Activated T-helper 2 cell treated with anti-CD3 and anti-CD28 coated beads, Interferon-gamma antibody, Interleukin-2, Interleukin-4, amounts not matched to agents 10 μg/mL and 5 μg/mL and 100 μg/mL, durations not matched to agents 14 hours and 24 hours and 36 hours (primary cell): ENCODE measurements at regions not wholly inside any gene's neighbourhood (a gene's known extent, or its start where the extent isn't known, plus 50 kb on each side); places are given as distances from the start of the nearest gene placed in this dataset.

Experiments used
- DNase-seq: peaks from one replicate; pipeline ENCODE4 v3.0.0; 2021; ENCODE audit warnings: low spot score
- H3K27ac Mint-ChIP-seq: one replicate; pipeline ENCODE4 v1.8.0; 2021; ENCODE audit warnings: mixed read lengths
- H3K27me3 Mint-ChIP-seq: one replicate; pipeline ENCODE4 v1.8.0; 2021; ENCODE audit warnings: low read depth, mixed read lengths
- H3K36me3 Mint-ChIP-seq: one replicate; pipeline ENCODE4 v1.8.0; 2021; ENCODE audit warnings: low read depth, mixed read lengths
- H3K4me1 Mint-ChIP-seq: one replicate; pipeline ENCODE4 v1.8.0; 2021; ENCODE audit warnings: low read depth, mixed read lengths
- H3K4me3 Mint-ChIP-seq: one replicate; pipeline ENCODE4 v1.8.0; 2021; ENCODE audit warnings: low read depth, mild to moderate bottlenecking, moderate library complexity, mixed read lengths
- H3K9me3 Mint-ChIP-seq: one replicate; pipeline ENCODE4 v1.8.0; 2021; ENCODE audit warnings: mixed read lengths
- intact Hi-C: fragments of 100-400 bp; cut with micrococcal nuclease; formaldehyde crosslinking; loops from one replicate; pipeline ENCODE4 v1.15.1; 2023

DNA sequence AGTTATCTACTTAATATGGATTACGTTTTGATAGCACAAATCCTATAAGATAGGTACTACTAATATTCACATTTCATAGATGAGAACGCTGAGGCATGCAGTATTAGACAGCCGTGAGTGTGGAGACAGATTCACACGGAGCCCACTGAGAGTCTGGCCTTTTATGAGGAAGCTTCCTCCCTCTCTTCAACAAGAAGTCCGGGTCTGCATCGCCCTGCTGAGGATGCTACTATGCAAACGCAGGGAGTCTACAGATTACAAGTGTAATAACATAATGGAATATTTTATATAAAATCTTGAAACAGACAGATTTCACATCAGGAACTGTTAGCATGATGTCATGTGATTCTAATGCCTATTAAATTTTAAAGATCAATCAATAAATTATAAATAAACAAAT lies 255.9 kb upstream of the GLI3 start:
- no peak for DNase-seq
- no peaks in the 10 kb centered on the region for H3K4me1 Mint-ChIP-seq
- no peak overlapping the region for H3K4me3 Mint-ChIP-seq
- peaks cover 4% of the 10 kb centered on the region for H3K27me3 Mint-ChIP-seq
- intact Hi-C loops = no loop called here
- no peaks in the 10 kb centered on the region for H3K36me3 Mint-ChIP-seq
- no peaks in the 10 kb centered on the region for H3K9me3 Mint-ChIP-seq
- H3K27ac Mint-ChIP-seq = no peak overlapping the region

DNA sequence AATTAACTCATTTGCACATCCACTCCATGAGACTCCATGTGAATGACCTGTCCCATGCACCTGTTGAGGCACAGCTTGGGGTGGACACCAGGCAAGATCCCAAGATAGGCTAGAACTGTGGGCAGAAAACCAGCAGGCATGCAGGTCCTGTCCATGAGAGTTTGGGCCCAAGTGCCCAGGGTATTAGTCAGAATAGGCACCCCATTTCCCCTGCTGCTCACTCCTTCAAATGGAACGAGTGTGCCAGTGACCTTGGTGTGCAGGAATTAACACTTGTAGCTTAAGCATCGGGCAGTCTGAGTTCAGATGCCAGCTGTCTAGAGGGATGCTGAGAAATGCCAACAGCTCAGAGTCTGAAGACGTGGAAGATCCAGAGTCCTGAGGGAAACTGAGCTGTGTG lies 254.1 kb upstream of the GLI3 start:
- DNase-seq = no peak
- intact Hi-C loops = no loop called here
- H3K4me3 Mint-ChIP-seq = no peak overlapping the region
- H3K27me3 Mint-ChIP-seq = peaks cover 4% of the 10 kb centered on the region
- no peaks in the 10 kb centered on the region for H3K36me3 Mint-ChIP-seq
- no peaks in the 10 kb centered on the region for H3K9me3 Mint-ChIP-seq
- no peaks in the 10 kb centered on the region for H3K4me1 Mint-ChIP-seq
- H3K27ac Mint-ChIP-seq = no peak overlapping the region

- DNase-seq = no peak
- H3K27me3 Mint-ChIP-seq = no peaks in the 10 kb centered on the region
- H3K4me1 Mint-ChIP-seq = no peaks in the 10 kb centered on the region
- intact Hi-C loops = no loop called here
- H3K9me3 Mint-ChIP-seq = no peaks in the 10 kb centered on the region
- H3K4me3 Mint-ChIP-seq = no peak overlapping the region
- H3K36me3 Mint-ChIP-seq = no peaks in the 10 kb centered on the region
- no peak overlapping the region for H3K27ac Mint-ChIP-seq
These were observed 252.3 kb upstream of the GLI3 start for GRCh38 chr7:42489299-42489698.

GRCh38 chr7:42485301-42485766 lies 248.3 kb upstream of the GLI3 start:
- Mint-ChIP-seq H3K4me1 (no peaks in the 10 kb centered on the region), H3K4me3 (no peak overlapping the region), H3K27ac (no peak overlapping the region), H3K9me3 (no peaks in the 10 kb centered on the region), H3K36me3 (no peaks in the 10 kb centered on the region), H3K27me3 (no peaks in the 10 kb centered on the region)
- intact Hi-C loops = no loop called here
- DNase-seq = no peak

DNA sequence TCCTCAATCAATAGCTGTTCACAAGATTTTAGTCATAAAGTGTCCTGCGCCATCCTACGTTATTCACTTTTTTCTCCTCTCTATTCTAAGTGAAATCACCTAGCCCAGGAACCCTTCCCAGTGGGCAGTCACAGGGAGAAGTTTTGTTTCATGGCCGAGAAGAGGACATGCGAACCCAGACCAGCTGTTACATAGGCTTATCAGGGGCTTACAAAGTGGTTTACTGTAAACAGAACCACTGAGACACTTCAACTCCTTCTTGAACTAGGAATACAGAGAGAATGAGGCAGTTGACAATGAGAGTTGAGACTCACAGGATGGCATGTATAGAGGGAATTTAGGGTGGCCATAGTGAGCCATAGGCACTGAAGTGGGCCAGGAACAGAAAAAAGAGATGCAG lies 246.9 kb upstream of the GLI3 start:
- Mint-ChIP-seq H3K4me3 (no peak overlapping the region), H3K27ac (no peak overlapping the region), H3K36me3 (no peaks in the 10 kb centered on the region), H3K4me1 (no peaks in the 10 kb centered on the region), H3K9me3 (no peaks in the 10 kb centered on the region), H3K27me3 (no peaks in the 10 kb centered on the region)
- intact Hi-C loops = no loop called here
- no peak for DNase-seq

DNA sequence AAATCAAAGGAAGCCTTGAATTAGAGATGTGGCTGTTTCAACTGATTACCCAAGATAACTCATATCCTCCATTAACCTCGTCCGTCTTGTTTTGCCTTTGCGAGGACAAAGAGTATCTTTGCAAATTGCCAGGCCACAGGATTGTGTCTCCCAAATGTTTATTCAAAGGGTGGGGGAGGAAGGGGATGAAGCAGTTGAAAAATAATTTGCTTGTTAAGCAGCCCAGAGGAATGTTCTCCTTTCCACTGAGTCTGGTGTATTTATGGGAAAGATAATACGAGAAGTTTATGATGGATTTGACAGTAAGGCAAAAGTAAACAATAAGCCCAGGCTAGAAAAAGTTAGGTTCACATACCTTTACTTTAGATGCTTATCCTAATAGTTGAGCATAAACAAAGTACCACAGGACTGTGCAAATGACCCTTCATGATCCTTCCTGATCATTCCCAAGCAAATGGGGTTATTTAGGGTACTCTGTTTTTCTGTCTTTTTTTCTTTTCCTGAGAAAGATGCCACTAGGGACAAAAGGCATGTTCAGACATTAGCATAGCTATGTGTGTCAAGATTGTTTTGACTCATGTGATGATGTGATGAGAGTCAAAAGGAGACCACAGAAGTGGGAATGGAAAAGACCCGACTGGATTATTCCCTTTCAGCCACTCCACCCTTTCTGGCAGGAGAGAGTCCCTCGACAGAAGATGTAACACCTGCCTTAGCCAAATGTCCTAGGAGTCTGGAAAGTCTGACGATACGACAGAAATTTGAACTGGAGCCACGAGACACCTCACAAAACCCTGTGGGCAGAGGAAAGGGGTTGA lies 243.0 kb upstream of the GLI3 start:
- Mint-ChIP-seq H3K27ac (no peak overlapping the region), H3K9me3 (no peaks in the 10 kb centered on the region)
- intact Hi-C loops = no loop called here

DNA sequence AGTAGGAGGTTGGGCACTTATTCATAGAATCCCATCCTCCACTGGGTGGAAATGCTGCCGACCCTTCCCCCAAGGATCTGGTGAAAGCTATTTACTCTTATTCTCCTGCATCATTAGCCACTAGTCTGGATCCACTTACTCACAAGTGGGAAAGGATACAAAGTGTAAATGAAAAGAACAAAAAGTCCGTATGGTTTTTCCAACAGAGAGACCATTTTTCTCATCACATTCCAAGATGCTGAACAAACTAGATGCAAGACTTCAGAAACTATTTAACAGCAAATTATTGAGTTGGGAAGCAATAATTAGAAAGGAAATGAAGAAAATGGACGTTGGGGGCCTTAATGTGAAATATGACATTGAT lies 242.4 kb upstream of the GLI3 start:
- intact Hi-C loops = no loop called here
- H3K36me3 Mint-ChIP-seq = no peaks in the 10 kb centered on the region
- H3K27me3 Mint-ChIP-seq = no peaks in the 10 kb centered on the region

More for the DNA sequence above, 243.0 kb upstream of the GLI3 start:
- no peak for DNase-seq
- no peak overlapping the region for H3K4me3 Mint-ChIP-seq
- H3K4me1 Mint-ChIP-seq = no peaks in the 10 kb centered on the region
- H3K36me3 Mint-ChIP-seq = no peaks in the 10 kb centered on the region
- H3K27me3 Mint-ChIP-seq = no peaks in the 10 kb centered on the region

DNA sequence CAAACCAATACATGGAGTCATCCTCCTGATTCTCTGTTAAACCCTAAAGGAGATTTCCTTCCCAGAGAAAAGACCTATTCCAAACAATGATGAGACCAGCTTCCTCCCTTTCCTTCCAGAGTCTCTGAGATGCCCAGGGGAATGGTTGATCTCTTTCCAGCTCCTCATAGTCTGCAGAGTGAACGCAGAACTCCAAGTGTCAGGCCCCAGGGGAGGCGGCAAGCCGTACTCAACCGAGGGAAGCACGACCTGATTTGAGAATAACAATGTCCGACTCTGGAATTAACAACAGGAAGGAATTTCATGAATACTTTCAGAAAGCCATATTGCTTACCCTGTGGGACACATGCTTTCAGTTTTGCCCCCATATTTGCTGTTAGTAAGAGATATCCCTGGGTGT lies 241.7 kb upstream of the GLI3 start:
- H3K27me3 Mint-ChIP-seq = no peaks in the 10 kb centered on the region

More for the DNA sequence above, 242.4 kb upstream of the GLI3 start:
- Mint-ChIP-seq H3K4me1 (no peaks in the 10 kb centered on the region), H3K4me3 (no peak overlapping the region), H3K27ac (no peak overlapping the region), H3K9me3 (no peaks in the 10 kb centered on the region)
- DNase-seq = no peak

GRCh38 chr7:42476255-42476654 lies 239.2 kb upstream of the GLI3 start:
- intact Hi-C loops = no loop called here
- H3K27me3 Mint-ChIP-seq = no peaks in the 10 kb centered on the region

More for the DNA sequence above, 241.7 kb upstream of the GLI3 start:
- no peak for DNase-seq
- H3K4me3 Mint-ChIP-seq = no peak overlapping the region
- intact Hi-C loops = no loop called here
- H3K9me3 Mint-ChIP-seq = no peaks in the 10 kb centered on the region
- H3K27ac Mint-ChIP-seq = no peak overlapping the region
- H3K36me3 Mint-ChIP-seq = no peaks in the 10 kb centered on the region
- no peaks in the 10 kb centered on the region for H3K4me1 Mint-ChIP-seq

DNA sequence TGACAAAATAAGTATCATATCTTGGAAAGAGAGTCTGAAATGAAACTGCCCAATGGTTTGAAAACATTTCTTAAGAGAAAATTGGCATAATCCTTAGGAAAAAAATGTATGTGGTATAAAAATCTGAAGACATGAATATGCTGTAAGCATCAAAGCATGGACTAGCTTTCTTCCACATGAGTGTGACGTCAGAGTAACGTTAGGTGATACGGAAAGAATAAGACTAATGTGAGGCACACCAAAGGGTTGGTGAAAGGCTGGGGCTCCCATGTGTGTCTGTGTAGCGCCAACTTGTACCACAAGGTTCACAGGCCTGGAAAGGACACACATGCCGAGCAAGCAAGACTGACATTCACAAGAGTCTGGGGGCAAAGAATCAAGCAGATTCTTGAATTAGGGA lies 238.1 kb upstream of the GLI3 start:
- Mint-ChIP-seq H3K27me3 (no peaks in the 10 kb centered on the region), H3K9me3 (peaks cover 8% of the 10 kb centered on the region), H3K27ac (no peak overlapping the region), H3K36me3 (no peaks in the 10 kb centered on the region), H3K4me3 (no peak overlapping the region), H3K4me1 (no peaks in the 10 kb centered on the region)
- intact Hi-C loops = no loop called here
- no peak for DNase-seq

More at GRCh38 chr7:42476255-42476654, 239.2 kb upstream of the GLI3 start:
- no peaks in the 10 kb centered on the region for H3K4me1 Mint-ChIP-seq
- H3K36me3 Mint-ChIP-seq = no peaks in the 10 kb centered on the region
- DNase-seq = no peak
- H3K4me3 Mint-ChIP-seq = no peak overlapping the region
- H3K9me3 Mint-ChIP-seq = peaks cover 8% of the 10 kb centered on the region
- no peak overlapping the region for H3K27ac Mint-ChIP-seq

- DNase-seq = no peak
- Mint-ChIP-seq H3K36me3 (no peaks in the 10 kb centered on the region), H3K4me3 (no peak overlapping the region), H3K4me1 (no peaks in the 10 kb centered on the region), H3K27ac (no peak overlapping the region), H3K27me3 (no peaks in the 10 kb centered on the region), H3K9me3 (peaks cover 8% of the 10 kb centered on the region)
- intact Hi-C loops = no loop called here
These were observed 236.1 kb upstream of the GLI3 start for GRCh38 chr7:42473099-42473498.

GRCh38 chr7:42471573-42472174 lies 234.7 kb upstream of the GLI3 start:
- intact Hi-C loops = no loop called here
- no peaks in the 10 kb centered on the region for H3K4me1 Mint-ChIP-seq
- no peak for DNase-seq
- no peak overlapping the region for H3K27ac Mint-ChIP-seq
- H3K4me3 Mint-ChIP-seq = no peak overlapping the region
- H3K27me3 Mint-ChIP-seq = no peaks in the 10 kb centered on the region
- H3K36me3 Mint-ChIP-seq = no peaks in the 10 kb centered on the region
- peaks cover 8% of the 10 kb centered on the region for H3K9me3 Mint-ChIP-seq

GRCh38 chr7:42469341-42469740 lies 232.3 kb upstream of the GLI3 start:
- Mint-ChIP-seq H3K27me3 (no peaks in the 10 kb centered on the region), H3K4me3 (no peak overlapping the region), H3K27ac (no peak overlapping the region), H3K9me3 (peaks cover 8% of the 10 kb centered on the region), H3K4me1 (no peaks in the 10 kb centered on the region), H3K36me3 (no peaks in the 10 kb centered on the region)
- no peak for DNase-seq
- intact Hi-C loops = no loop called here
